ENCODE measurements at regions not wholly inside any gene's neighbourhood (a gene's known extent, or its start where the extent isn't known, plus 50 kb on each side); places are given as distances from the start of the nearest gene placed in this dataset.

- no peak for TF ChIP-seq CTCF (conservative IDR thresholded peaks at IDR 0.05; ENCODE audit: low read depth, low read length)
- Histone ChIP-seq H3K9ac (no peak overlapping the region), H2AFZ (ENCODE audit: low read depth) (no peak overlapping the region)
Observed at GRCh38 chr6:3900744-3901336, 51.7 kb downstream of the FAM50B start.

GRCh38 chr6:3902871-3903648, 53.9 kb downstream of the FAM50B start:
- H3K4me3 ChIP-seq (IDR thresholded peaks at IDR 0.05; ENCODE audit: insufficient read depth, low read depth, low read length), result no peak overlapping the region
- H4K20me1 ChIP-seq (ENCODE audit: insufficient read depth), result no peaks in the 10 kb centered on the region
- H3K4me2 ChIP-seq, result no peak overlapping the region
- no peak overlapping the region for H2AFZ ChIP-seq (ENCODE audit: low read depth)
- TF ChIP-seq CTCF (conservative IDR thresholded peaks at IDR 0.05; ENCODE audit: low read depth, low read length), result no peak
- no peaks in the 10 kb centered on the region for H3K36me3 ChIP-seq (ENCODE audit: insufficient read depth)
- no peak overlapping the region for H3K9ac ChIP-seq
- H3K4me1 ChIP-seq (ENCODE audit: low read depth, poor library complexity, severe bottlenecking), result no peaks in the 10 kb centered on the region
- H3K79me2 ChIP-seq (ENCODE audit: insufficient read depth, low read depth), result no peaks in the 10 kb centered on the region
- no peak overlapping the region for H3K27ac ChIP-seq
- no peaks in the 10 kb centered on the region for H3K27me3 ChIP-seq (ENCODE audit: insufficient read depth, low read depth)

More at GRCh38 chr6:3900744-3901336, 51.7 kb downstream of the FAM50B start:
- Histone ChIP-seq H3K79me2 (ENCODE audit: insufficient read depth, low read depth) (no peaks in the 10 kb centered on the region), H3K4me2 (no peak overlapping the region), H3K27ac (no peak overlapping the region), H3K27me3 (ENCODE audit: insufficient read depth, low read depth) (no peaks in the 10 kb centered on the region), H3K4me3 (IDR thresholded peaks at IDR 0.05; ENCODE audit: insufficient read depth, low read depth, low read length) (no peak overlapping the region), H3K36me3 (ENCODE audit: insufficient read depth) (no peaks in the 10 kb centered on the region), H4K20me1 (ENCODE audit: insufficient read depth) (no peaks in the 10 kb centered on the region), H3K4me1 (ENCODE audit: low read depth, poor library complexity, severe bottlenecking) (no peaks in the 10 kb centered on the region)

GRCh38 chr6:3904518-3904917, 55.3 kb downstream of the FAM50B start:
- H3K4me3 ChIP-seq (IDR thresholded peaks at IDR 0.05; ENCODE audit: insufficient read depth, low read depth, low read length), result no peak overlapping the region
- no peaks in the 10 kb centered on the region for H4K20me1 ChIP-seq (ENCODE audit: insufficient read depth)
- H3K79me2 ChIP-seq (ENCODE audit: insufficient read depth, low read depth), result no peaks in the 10 kb centered on the region
- no peaks in the 10 kb centered on the region for H3K27me3 ChIP-seq (ENCODE audit: insufficient read depth, low read depth)
- no peaks in the 10 kb centered on the region for H3K36me3 ChIP-seq (ENCODE audit: insufficient read depth)
- no peak overlapping the region for H2AFZ ChIP-seq (ENCODE audit: low read depth)
- no peak overlapping the region for H3K27ac ChIP-seq
- TF ChIP-seq CTCF (conservative IDR thresholded peaks at IDR 0.05; ENCODE audit: low read depth, low read length), result no peak
- H3K4me1 ChIP-seq (ENCODE audit: low read depth, poor library complexity, severe bottlenecking), result no peaks in the 10 kb centered on the region
- no peak overlapping the region for H3K9ac ChIP-seq
- H3K4me2 ChIP-seq, result no peak overlapping the region

- H4K20me1 ChIP-seq (ENCODE audit: insufficient read depth), result no peaks in the 10 kb centered on the region
- no peak overlapping the region for H3K4me2 ChIP-seq
- no peaks in the 10 kb centered on the region for H3K36me3 ChIP-seq (ENCODE audit: insufficient read depth)
- no peak for TF ChIP-seq CTCF (conservative IDR thresholded peaks at IDR 0.05; ENCODE audit: low read depth, low read length)
- H3K9ac ChIP-seq, result no peak overlapping the region
- no peak overlapping the region for H2AFZ ChIP-seq (ENCODE audit: low read depth)
- H3K4me3 ChIP-seq (IDR thresholded peaks at IDR 0.05; ENCODE audit: insufficient read depth, low read depth, low read length), result no peak overlapping the region
- H3K4me1 ChIP-seq (ENCODE audit: low read depth, poor library complexity, severe bottlenecking), result no peaks in the 10 kb centered on the region
- H3K27ac ChIP-seq, result no peak overlapping the region
- no peaks in the 10 kb centered on the region for H3K79me2 ChIP-seq (ENCODE audit: insufficient read depth, low read depth)
- no peaks in the 10 kb centered on the region for H3K27me3 ChIP-seq (ENCODE audit: insufficient read depth, low read depth)
Observed at GRCh38 chr6:3905945-3906845, 57.0 kb downstream of the FAM50B start.

All from KMS-11 (cell line).